PC-3 (cell line): ENCODE measurements at regions not wholly inside any gene's neighbourhood (a gene's known extent, or its start where the extent isn't known, plus 50 kb on each side); places are given as distances from the start of the nearest gene placed in this dataset.

Experiments
- ATAC-seq: fragments of 200-7000 bp; cut with Tn5 transposase; 2 replicates; pipeline ENCODE4 v1.9.1; 2020; ENCODE audit warnings: mild to moderate bottlenecking, moderate library complexity
- BruUV-seq: library from RNA; stranded (reverse); fragments of 400-500 nt; replicated peaks from 2 replicates; lab custom pipeline; 2021; lab: Mats Ljungman, UMichigan
- CTCF ChIA-PET: fragments of 300-600 bp; sonication (Branson Sonifier 250); formaldehyde crosslinking; loops from one replicate; lab custom pipeline; 2022; ENCODE audit warnings: antibody characterized with exemption; lab: Charles Lee
- POLR2A ChIA-PET: fragments of 300-600 bp; sonication (Branson Sonifier 250); formaldehyde crosslinking; loops from one replicate; lab custom pipeline; 2022; ENCODE audit warnings: antibody characterized with exemption; ENCODE audit not compliant: unreplicated experiment; lab: Charles Lee
- DNase-seq: peaks from one replicate; pipeline ENCODE4 v3.0.0-alpha.2; 2015
- H2AFZ ChIP-seq: fragments of 300-600 bp; sonication (generic); 2 replicates; pipeline ENCODE4 v1.6.0; 2016; ENCODE audit warnings: antibody characterized with exemption, low read length
- H3F3A ChIP-seq: fragments of 300-600 bp; sonication (generic); one replicate; pipeline ENCODE4 v1.6.0; 2017; ENCODE audit warnings: antibody characterized with exemption, low read length, control low read depth, mild to moderate bottlenecking; ENCODE audit not compliant: unreplicated experiment
- H3K27ac ChIP-seq: fragments of 300-600 bp; sonication (generic); 2 replicates; pipeline ENCODE4 v1.5.1; 2016; ENCODE audit warnings: mild to moderate bottlenecking, low read length
- H3K27me3 ChIP-seq: fragments of 300-600 bp; sonication (generic); 2 replicates; pipeline ENCODE4 v1.6.1; 2016; ENCODE audit warnings: low read length, mixed read lengths
- H3K36me3 ChIP-seq: fragments of 300-600 bp; sonication (generic); 2 replicates; pipeline ENCODE4 v1.6.1; 2016; ENCODE audit warnings: low read depth, mixed run types, low read length, mixed read lengths
- H3K4me1 ChIP-seq: fragments of 300-600 bp; sonication (generic); 2 replicates; pipeline ENCODE4 v1.5.1; 2016; ENCODE audit warnings: low read length; ENCODE audit not compliant: insufficient read depth
- H3K4me2 ChIP-seq: fragments of 300-600 bp; sonication (generic); 2 replicates; pipeline ENCODE4 v1.6.0; 2016; ENCODE audit warnings: low read length
- H3K4me3 ChIP-seq: fragments of 300-600 bp; sonication (generic); 2 replicates; pipeline ENCODE4 v1.5.1; 2016; ENCODE audit warnings: mild to moderate bottlenecking, low read length, mixed read lengths
- H3K79me2 ChIP-seq: fragments of 300-600 bp; sonication (generic); 2 replicates; pipeline ENCODE4 v1.6.1; 2017; ENCODE audit warnings: low read length, mixed read lengths
- H3K9ac ChIP-seq: fragments of 300-600 bp; sonication (generic); 2 replicates; pipeline ENCODE4 v1.6.0; 2016; ENCODE audit warnings: mild to moderate bottlenecking, low read length
- H3K9me2 ChIP-seq: fragments of 300-600 bp; sonication (generic); replicated peaks from 2 replicates; pipeline ENCODE4 v1.6.1; 2016; ENCODE audit warnings: mixed run types, low read length, mixed read lengths
- H3K9me3 ChIP-seq: fragments of 300-600 bp; sonication (generic); 2 replicates; pipeline ENCODE4 v1.6.1; 2016; ENCODE audit warnings: low read length, mixed read lengths
- H4K20me1 ChIP-seq: fragments of 300-600 bp; sonication (generic); 2 replicates; pipeline ENCODE4 v1.6.1; 2016; ENCODE audit warnings: low read length, mixed read lengths
- EZH2 ChIP-seq: fragments of 300-600 bp; sonication (generic); IDR thresholded peaks from one replicate; pipeline ENCODE4 v1.6.1; 2017; ENCODE audit warnings: antibody characterized with exemption, mild to moderate bottlenecking, low read length; ENCODE audit not compliant: unreplicated experiment
- EZH2phosphoT487 ChIP-seq: fragments of 300-600 bp; sonication (generic); IDR thresholded peaks from 2 replicates; pipeline ENCODE4 v1.6.1; 2018; ENCODE audit warnings: mild to moderate bottlenecking, antibody characterized with exemption, low read length, borderline replicate concordance
- intact Hi-C: fragments of 100-400 bp; cut with micrococcal nuclease; formaldehyde crosslinking; loops from 2 replicates; pipeline ENCODE4 v1.9.0; 2023
- TF ChIP-seq, protein P1 (sequence below): fragments of 300-600 bp; sonication (generic); conservative IDR thresholded peaks from 2 replicates; pipeline ENCODE4 v1.5.1; 2017; ENCODE audit warnings: antibody characterized with exemption, low read depth, mild to moderate bottlenecking, low read length

GRCh38 chrX:13937370-13938050 is 92.2 kb downstream of the GEMIN8 start:
- no peaks in the 10 kb centered on the region for H3K9me3 ChIP-seq
- peak overlapping the region; percentile 93 for H3K4me2 ChIP-seq
- H3K4me1 ChIP-seq, result peaks cover 19% of the 10 kb centered on the region
- CTCF ChIA-PET, result interaction anchor here (0.6 kb wide), 2 partner anchors 11 to 760 kb away, joined by 3 to 4 read pairs; no protein-coding TSS in a partner anchor
- no peaks in the 10 kb centered on the region for H3F3A ChIP-seq
- H3K4me3 ChIP-seq, result peak overlapping the region; percentile 74
- H3K36me3 ChIP-seq, result no peaks in the 10 kb centered on the region
- H4K20me1 ChIP-seq, result no peaks in the 10 kb centered on the region
- DNase-seq (no peak), ATAC-seq (peak; percentile 44)
- no TSS peak for BruUV-seq
- TF ChIP-seq EZH2, result no peak
- no peak for TF ChIP-seq EZH2phosphoT487
- TF ChIP-seq, protein P1, sequence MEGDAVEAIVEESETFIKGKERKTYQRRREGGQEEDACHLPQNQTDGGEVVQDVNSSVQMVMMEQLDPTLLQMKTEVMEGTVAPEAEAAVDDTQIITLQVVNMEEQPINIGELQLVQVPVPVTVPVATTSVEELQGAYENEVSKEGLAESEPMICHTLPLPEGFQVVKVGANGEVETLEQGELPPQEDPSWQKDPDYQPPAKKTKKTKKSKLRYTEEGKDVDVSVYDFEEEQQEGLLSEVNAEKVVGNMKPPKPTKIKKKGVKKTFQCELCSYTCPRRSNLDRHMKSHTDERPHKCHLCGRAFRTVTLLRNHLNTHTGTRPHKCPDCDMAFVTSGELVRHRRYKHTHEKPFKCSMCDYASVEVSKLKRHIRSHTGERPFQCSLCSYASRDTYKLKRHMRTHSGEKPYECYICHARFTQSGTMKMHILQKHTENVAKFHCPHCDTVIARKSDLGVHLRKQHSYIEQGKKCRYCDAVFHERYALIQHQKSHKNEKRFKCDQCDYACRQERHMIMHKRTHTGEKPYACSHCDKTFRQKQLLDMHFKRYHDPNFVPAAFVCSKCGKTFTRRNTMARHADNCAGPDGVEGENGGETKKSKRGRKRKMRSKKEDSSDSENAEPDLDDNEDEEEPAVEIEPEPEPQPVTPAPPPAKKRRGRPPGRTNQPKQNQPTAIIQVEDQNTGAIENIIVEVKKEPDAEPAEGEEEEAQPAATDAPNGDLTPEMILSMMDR, result no peak
- peak overlapping the region; percentile 5; the same call in 1 of the 2 replicates for H3K9ac ChIP-seq
- intact Hi-C loops, result loop anchor here (10.0 kb wide), 1 partner anchor 183 kb away; no protein-coding TSS in a partner anchor
- H2AFZ ChIP-seq, result peak overlapping the region; percentile 78
- no peaks in the 10 kb centered on the region for H3K79me2 ChIP-seq
- H3K27ac ChIP-seq, result no peak overlapping the region
- H3K27me3 ChIP-seq, result peaks cover 11% of the 10 kb centered on the region; the same call in 1 of the 2 replicates
- POLR2A ChIA-PET, result no interaction called here
- H3K9me2 ChIP-seq, result no peaks in the 10 kb centered on the region

DNA sequence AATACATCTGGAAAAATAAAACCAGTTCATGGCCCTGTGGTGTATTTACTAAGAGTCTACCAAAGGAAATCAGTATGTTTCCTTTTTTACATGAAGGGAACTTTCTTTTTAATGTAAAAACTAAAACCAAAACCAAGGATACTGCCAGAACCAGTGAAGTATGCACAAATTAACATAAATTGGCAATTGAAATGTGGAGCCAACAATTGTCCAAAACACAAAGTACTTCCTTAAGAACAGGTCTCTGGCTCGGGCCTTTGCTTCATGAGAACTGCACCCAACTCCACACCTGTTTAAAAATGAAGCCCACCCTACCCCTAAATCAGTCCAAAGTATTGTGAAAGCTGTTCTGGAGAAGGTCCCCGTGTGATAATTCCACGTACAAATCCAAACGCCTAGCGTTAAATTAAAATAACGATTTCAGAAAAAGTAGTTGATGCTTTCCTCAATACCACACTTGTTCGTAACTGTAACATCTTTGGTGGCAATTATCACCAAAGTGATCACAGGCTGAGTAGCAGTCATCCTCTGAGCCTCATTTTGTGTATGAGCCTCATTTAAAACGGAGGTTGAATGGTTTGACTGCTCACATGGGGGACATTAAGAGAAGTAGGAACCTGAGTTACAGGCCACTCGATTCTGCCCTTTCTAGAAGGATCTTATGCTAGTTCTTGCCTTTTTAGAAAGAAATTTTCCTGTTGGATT is 93.0 kb downstream of the GEMIN8 start:
- no peaks in the 10 kb centered on the region for H3K9me3 ChIP-seq
- no peak overlapping the region for H3K4me2 ChIP-seq
- ChIA-PET CTCF (no interaction called here), POLR2A (no interaction called here)
- H2AFZ ChIP-seq, result no peak overlapping the region
- H3K9me2 ChIP-seq, result no peaks in the 10 kb centered on the region
- H4K20me1 ChIP-seq, result no peaks in the 10 kb centered on the region
- H3K4me3 ChIP-seq, result no peak overlapping the region
- TF ChIP-seq EZH2phosphoT487 (no peak), EZH2 (no peak)
- TF ChIP-seq, protein P1, result no peak
- BruUV-seq, result no TSS peak
- no peak for ATAC-seq
- H3K27ac ChIP-seq, result no peak overlapping the region
- peaks cover 11% of the 10 kb centered on the region; the same call in 1 of the 2 replicates for H3K27me3 ChIP-seq
- intact Hi-C loops, result loop anchor here (10.0 kb wide), 1 partner anchor 182 kb away; no protein-coding TSS in a partner anchor
- peaks cover 19% of the 10 kb centered on the region for H3K4me1 ChIP-seq
- H3K36me3 ChIP-seq, result no peaks in the 10 kb centered on the region
- no peaks in the 10 kb centered on the region for H3F3A ChIP-seq
- no peak overlapping the region for H3K9ac ChIP-seq
- DNase-seq, result no peak
- H3K79me2 ChIP-seq, result no peaks in the 10 kb centered on the region
